PC-3 (cell line): ENCODE measurements at regions not wholly inside any gene's neighbourhood (a gene's known extent, or its start where the extent isn't known, plus 50 kb on each side); places are given as distances from the start of the nearest gene placed in this dataset.

Experiments used
- ATAC-seq: fragments of 200-7000 bp; cut with Tn5 transposase; 2 replicates; pipeline ENCODE4 v1.9.1; 2020; ENCODE audit warnings: mild to moderate bottlenecking, moderate library complexity
- BruUV-seq: library from RNA; stranded (reverse); fragments of 400-500 nt; replicated peaks from 2 replicates; lab custom pipeline; 2021; lab: Mats Ljungman, UMichigan
- CTCF ChIA-PET: fragments of 300-600 bp; sonication (Branson Sonifier 250); formaldehyde crosslinking; loops from one replicate; lab custom pipeline; 2022; ENCODE audit warnings: antibody characterized with exemption; lab: Charles Lee
- POLR2A ChIA-PET: fragments of 300-600 bp; sonication (Branson Sonifier 250); formaldehyde crosslinking; loops from one replicate; lab custom pipeline; 2022; ENCODE audit warnings: antibody characterized with exemption; ENCODE audit not compliant: unreplicated experiment; lab: Charles Lee
- DNase-seq: peaks from one replicate; pipeline ENCODE4 v3.0.0-alpha.2; 2015
- H2AFZ ChIP-seq: fragments of 300-600 bp; sonication (generic); 2 replicates; pipeline ENCODE4 v1.6.0; 2016; ENCODE audit warnings: antibody characterized with exemption, low read length
- H3F3A ChIP-seq: fragments of 300-600 bp; sonication (generic); one replicate; pipeline ENCODE4 v1.6.0; 2017; ENCODE audit warnings: antibody characterized with exemption, low read length, control low read depth, mild to moderate bottlenecking; ENCODE audit not compliant: unreplicated experiment
- H3K27ac ChIP-seq: fragments of 300-600 bp; sonication (generic); 2 replicates; pipeline ENCODE4 v1.5.1; 2016; ENCODE audit warnings: mild to moderate bottlenecking, low read length
- H3K27me3 ChIP-seq: fragments of 300-600 bp; sonication (generic); 2 replicates; pipeline ENCODE4 v1.6.1; 2016; ENCODE audit warnings: low read length, mixed read lengths
- H3K36me3 ChIP-seq: fragments of 300-600 bp; sonication (generic); 2 replicates; pipeline ENCODE4 v1.6.1; 2016; ENCODE audit warnings: low read depth, mixed run types, low read length, mixed read lengths
- H3K4me1 ChIP-seq: fragments of 300-600 bp; sonication (generic); 2 replicates; pipeline ENCODE4 v1.5.1; 2016; ENCODE audit warnings: low read length; ENCODE audit not compliant: insufficient read depth
- H3K4me2 ChIP-seq: fragments of 300-600 bp; sonication (generic); 2 replicates; pipeline ENCODE4 v1.6.0; 2016; ENCODE audit warnings: low read length
- H3K4me3 ChIP-seq: fragments of 300-600 bp; sonication (generic); 2 replicates; pipeline ENCODE4 v1.5.1; 2016; ENCODE audit warnings: mild to moderate bottlenecking, low read length, mixed read lengths
- H3K79me2 ChIP-seq: fragments of 300-600 bp; sonication (generic); 2 replicates; pipeline ENCODE4 v1.6.1; 2017; ENCODE audit warnings: low read length, mixed read lengths
- H3K9ac ChIP-seq: fragments of 300-600 bp; sonication (generic); 2 replicates; pipeline ENCODE4 v1.6.0; 2016; ENCODE audit warnings: mild to moderate bottlenecking, low read length
- H3K9me2 ChIP-seq: fragments of 300-600 bp; sonication (generic); replicated peaks from 2 replicates; pipeline ENCODE4 v1.6.1; 2016; ENCODE audit warnings: mixed run types, low read length, mixed read lengths
- H3K9me3 ChIP-seq: fragments of 300-600 bp; sonication (generic); 2 replicates; pipeline ENCODE4 v1.6.1; 2016; ENCODE audit warnings: low read length, mixed read lengths
- H4K20me1 ChIP-seq: fragments of 300-600 bp; sonication (generic); 2 replicates; pipeline ENCODE4 v1.6.1; 2016; ENCODE audit warnings: low read length, mixed read lengths
- EZH2 ChIP-seq: fragments of 300-600 bp; sonication (generic); IDR thresholded peaks from one replicate; pipeline ENCODE4 v1.6.1; 2017; ENCODE audit warnings: antibody characterized with exemption, mild to moderate bottlenecking, low read length; ENCODE audit not compliant: unreplicated experiment
- EZH2phosphoT487 ChIP-seq: fragments of 300-600 bp; sonication (generic); IDR thresholded peaks from 2 replicates; pipeline ENCODE4 v1.6.1; 2018; ENCODE audit warnings: mild to moderate bottlenecking, antibody characterized with exemption, low read length, borderline replicate concordance
- intact Hi-C: fragments of 100-400 bp; cut with micrococcal nuclease; formaldehyde crosslinking; loops from 2 replicates; pipeline ENCODE4 v1.9.0; 2023
- TF ChIP-seq, protein P1 (sequence below): fragments of 300-600 bp; sonication (generic); conservative IDR thresholded peaks from 2 replicates; pipeline ENCODE4 v1.5.1; 2017; ENCODE audit warnings: antibody characterized with exemption, low read depth, mild to moderate bottlenecking, low read length

DNA sequence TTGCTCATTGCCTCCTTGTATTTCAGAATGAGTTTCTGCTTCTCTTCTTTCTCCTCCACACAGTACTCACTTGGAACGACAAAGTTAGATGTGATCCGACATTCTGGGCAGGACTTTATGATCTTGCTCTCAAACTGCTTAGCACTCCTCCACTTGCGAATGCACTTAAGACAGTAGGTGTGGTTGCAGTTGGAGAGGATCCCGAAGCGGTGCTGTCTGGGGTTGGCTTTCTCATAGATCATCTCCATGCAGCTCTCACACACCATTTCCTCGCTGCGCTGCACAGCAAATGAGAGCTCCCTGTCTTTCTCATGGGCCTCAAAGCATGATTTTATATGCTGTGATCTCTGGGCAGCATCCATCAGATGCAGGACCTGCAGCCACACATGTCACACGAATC lies 245.7 kb downstream of the C12orf50 start:
- intact Hi-C loops, result no loop called here
- Histone ChIP-seq H3K9ac (no peak overlapping the region), H3K9me2 (no peaks in the 10 kb centered on the region), H3K4me2 (no peak overlapping the region), H3F3A (no peaks in the 10 kb centered on the region), H3K27ac (no peak overlapping the region), H3K4me3 (no peak overlapping the region), H3K36me3 (no peaks in the 10 kb centered on the region), H2AFZ (no peak overlapping the region), H4K20me1 (no peaks in the 10 kb centered on the region), H3K79me2 (no peaks in the 10 kb centered on the region), H3K9me3 (no peaks in the 10 kb centered on the region), H3K4me1 (no peaks in the 10 kb centered on the region), H3K27me3 (no peaks in the 10 kb centered on the region)
- ChIA-PET POLR2A (no interaction called here), CTCF (no interaction called here)
- BruUV-seq, result no TSS peak
- ATAC-seq (no peak), DNase-seq (no peak)
- TF ChIP-seq, protein P1, sequence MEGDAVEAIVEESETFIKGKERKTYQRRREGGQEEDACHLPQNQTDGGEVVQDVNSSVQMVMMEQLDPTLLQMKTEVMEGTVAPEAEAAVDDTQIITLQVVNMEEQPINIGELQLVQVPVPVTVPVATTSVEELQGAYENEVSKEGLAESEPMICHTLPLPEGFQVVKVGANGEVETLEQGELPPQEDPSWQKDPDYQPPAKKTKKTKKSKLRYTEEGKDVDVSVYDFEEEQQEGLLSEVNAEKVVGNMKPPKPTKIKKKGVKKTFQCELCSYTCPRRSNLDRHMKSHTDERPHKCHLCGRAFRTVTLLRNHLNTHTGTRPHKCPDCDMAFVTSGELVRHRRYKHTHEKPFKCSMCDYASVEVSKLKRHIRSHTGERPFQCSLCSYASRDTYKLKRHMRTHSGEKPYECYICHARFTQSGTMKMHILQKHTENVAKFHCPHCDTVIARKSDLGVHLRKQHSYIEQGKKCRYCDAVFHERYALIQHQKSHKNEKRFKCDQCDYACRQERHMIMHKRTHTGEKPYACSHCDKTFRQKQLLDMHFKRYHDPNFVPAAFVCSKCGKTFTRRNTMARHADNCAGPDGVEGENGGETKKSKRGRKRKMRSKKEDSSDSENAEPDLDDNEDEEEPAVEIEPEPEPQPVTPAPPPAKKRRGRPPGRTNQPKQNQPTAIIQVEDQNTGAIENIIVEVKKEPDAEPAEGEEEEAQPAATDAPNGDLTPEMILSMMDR, result no peak
- TF ChIP-seq EZH2phosphoT487 (no peak), EZH2 (no peak)

DNA sequence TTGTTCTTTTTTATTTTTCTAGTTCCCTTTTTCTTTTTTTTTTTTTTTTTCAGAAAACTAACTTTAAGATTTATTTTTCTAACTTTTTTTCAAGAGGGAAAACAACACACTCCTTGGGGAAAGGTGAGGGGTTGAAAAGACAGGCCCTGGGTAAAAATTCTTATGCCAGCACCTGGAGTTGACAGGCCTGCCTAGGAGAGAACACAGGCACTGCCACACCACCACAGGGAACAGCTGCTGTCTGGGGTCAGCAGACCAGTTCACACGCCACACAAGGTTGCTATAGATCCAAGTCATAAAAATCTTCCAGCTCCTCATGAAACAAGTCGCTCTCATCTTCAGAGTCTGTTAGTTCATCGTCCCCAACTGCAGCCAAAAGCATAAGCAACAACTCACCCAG lies 246.4 kb downstream of the C12orf50 start:
- Histone ChIP-seq H3K4me1 (no peaks in the 10 kb centered on the region), H2AFZ (no peak overlapping the region), H3K4me2 (no peak overlapping the region), H3K9me2 (no peaks in the 10 kb centered on the region), H3K9ac (no peak overlapping the region), H3K9me3 (no peaks in the 10 kb centered on the region), H3K36me3 (no peaks in the 10 kb centered on the region), H3K27me3 (no peaks in the 10 kb centered on the region), H3K27ac (no peak overlapping the region), H3K4me3 (no peak overlapping the region), H4K20me1 (no peaks in the 10 kb centered on the region), H3F3A (no peaks in the 10 kb centered on the region), H3K79me2 (no peaks in the 10 kb centered on the region)
- DNase-seq (no peak), ATAC-seq (no peak)
- POLR2A ChIA-PET, result no interaction called here
- intact Hi-C loops, result no loop called here
- BruUV-seq, result no TSS peak
- CTCF ChIA-PET, result no interaction called here
- TF ChIP-seq EZH2, result no peak
- no peak for TF ChIP-seq EZH2phosphoT487
- TF ChIP-seq, protein P1, result no peak

DNA sequence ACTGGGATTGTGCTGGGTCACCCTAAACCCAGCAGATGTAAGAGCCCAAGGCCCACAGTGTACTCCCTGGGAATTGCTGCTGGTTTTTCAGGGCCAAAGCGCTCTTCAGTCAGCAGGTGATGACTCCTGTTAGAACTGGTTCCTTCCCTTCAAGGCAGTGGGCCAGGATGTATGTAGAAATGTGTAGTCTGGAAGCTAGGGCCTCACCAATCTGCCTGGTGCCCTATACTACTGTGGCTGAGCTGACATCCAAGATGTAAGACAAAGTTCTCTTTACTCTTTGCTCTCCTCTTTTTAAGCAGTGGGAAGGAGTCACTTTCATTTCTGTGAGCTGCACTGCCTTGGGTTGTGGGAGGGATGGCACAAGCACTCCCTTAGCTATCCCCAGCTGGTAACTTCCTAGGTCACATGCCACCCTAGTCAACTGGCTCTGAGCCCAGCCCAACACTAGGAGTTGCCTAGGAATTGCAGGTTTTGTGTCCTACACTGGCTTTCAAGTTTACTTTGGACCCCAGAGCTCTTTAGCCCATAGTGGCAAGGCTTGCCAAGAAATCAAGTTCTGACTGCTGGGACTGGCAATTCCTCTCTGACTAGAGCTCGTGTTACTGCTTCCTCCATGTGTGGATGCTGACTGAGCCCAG lies 249.2 kb downstream of the C12orf50 start:
- H3K4me2 ChIP-seq, result no peak overlapping the region
- TF ChIP-seq, protein P1, result no peak
- TF ChIP-seq EZH2phosphoT487 (no peak), EZH2 (no peak)
- DNase-seq (no peak), ATAC-seq (no peak)
- H2AFZ ChIP-seq, result no peak overlapping the region
- H4K20me1 ChIP-seq, result no peaks in the 10 kb centered on the region
- H3K9ac ChIP-seq, result no peak overlapping the region
- ChIA-PET CTCF (no interaction called here), POLR2A (no interaction called here)
- H3K4me3 ChIP-seq, result no peak overlapping the region
- H3K36me3 ChIP-seq, result no peaks in the 10 kb centered on the region
- intact Hi-C loops, result no loop called here
- no peak overlapping the region for H3K27ac ChIP-seq
- BruUV-seq, result no TSS peak
- H3K4me1 ChIP-seq, result no peaks in the 10 kb centered on the region
- no peaks in the 10 kb centered on the region for H3K27me3 ChIP-seq
- H3K79me2 ChIP-seq, result no peaks in the 10 kb centered on the region
- H3K9me3 ChIP-seq, result no peaks in the 10 kb centered on the region
- no peaks in the 10 kb centered on the region for H3K9me2 ChIP-seq
- H3F3A ChIP-seq, result no peaks in the 10 kb centered on the region
